ENCODE measurements at regions not wholly inside any gene's neighbourhood (a gene's known extent, or its start where the extent isn't known, plus 50 kb on each side); places are given as distances from the start of the nearest gene placed in this dataset.

GRCh38 chr16:17847234-17847795 is 376.6 kb upstream of the XYLT1 start:
- no peaks in the 10 kb centered on the region for H3K36me3 ChIP-seq (ENCODE audit: control insufficient read depth, insufficient read depth, low read length)
- no peak overlapping the region for H3K27ac ChIP-seq (ENCODE audit: low read length)
- H3K9me3 ChIP-seq (ENCODE audit: control insufficient read depth, insufficient read depth, low read length), result no peaks in the 10 kb centered on the region
- H3K4me3 ChIP-seq (ENCODE audit: low read length), result no peak overlapping the region
- no peaks in the 10 kb centered on the region for H3K4me1 ChIP-seq (ENCODE audit: control insufficient read depth, insufficient read depth, low read length)
- WGBS (ENCODE audit: insufficient coverage, insufficient read length), result no CpG with 5 or more reads among the region's 6 CpGs
- H3K27me3 ChIP-seq (ENCODE audit: control insufficient read depth, insufficient read depth, low read length), result no peaks in the 10 kb centered on the region
- DNase-seq (ENCODE audit: low read depth, low spot score), result no peak

GRCh38 chr16:17846030-17846429 is 375.3 kb upstream of the XYLT1 start:
- no peak for DNase-seq (ENCODE audit: low read depth, low spot score)
- Histone ChIP-seq H3K4me3 (ENCODE audit: low read length) (no peak overlapping the region), H3K4me1 (ENCODE audit: control insufficient read depth, insufficient read depth, low read length) (no peaks in the 10 kb centered on the region), H3K27ac (ENCODE audit: low read length) (no peak overlapping the region), H3K9me3 (ENCODE audit: control insufficient read depth, insufficient read depth, low read length) (no peaks in the 10 kb centered on the region), H3K36me3 (ENCODE audit: control insufficient read depth, insufficient read depth, low read length) (no peaks in the 10 kb centered on the region), H3K27me3 (ENCODE audit: control insufficient read depth, insufficient read depth, low read length) (no peaks in the 10 kb centered on the region)
- WGBS (ENCODE audit: insufficient coverage, insufficient read length), result no CpG with 5 or more reads among the region's 6 CpGs

GRCh38 chr16:17845031-17845430 is 374.3 kb upstream of the XYLT1 start:
- H3K4me1 ChIP-seq (ENCODE audit: control insufficient read depth, insufficient read depth, low read length), result no peaks in the 10 kb centered on the region
- WGBS (ENCODE audit: insufficient coverage, insufficient read length), result no CpG with 5 or more reads among the region's 10 CpGs

DNA sequence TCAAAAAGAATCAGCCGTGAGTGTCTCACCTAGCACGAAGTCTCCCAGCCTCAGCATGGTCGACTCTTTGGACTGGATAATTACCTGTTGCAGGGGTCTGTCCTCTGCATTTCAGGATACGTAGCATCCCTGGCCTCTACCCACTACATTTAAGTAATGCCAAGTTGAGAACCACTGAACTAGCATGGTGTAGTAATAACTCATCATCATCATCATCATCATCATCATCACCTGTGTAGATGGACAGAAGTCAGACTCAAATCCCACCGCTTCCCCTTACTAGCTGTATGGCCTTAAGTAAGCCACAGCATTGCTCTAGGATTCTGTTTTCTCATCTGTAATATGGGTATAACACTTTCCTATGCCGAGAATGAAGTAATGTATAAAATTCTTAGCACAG is 373.1 kb upstream of the XYLT1 start:
- Histone ChIP-seq H3K27me3 (ENCODE audit: control insufficient read depth, insufficient read depth, low read length) (no peaks in the 10 kb centered on the region), H3K36me3 (ENCODE audit: control insufficient read depth, insufficient read depth, low read length) (no peaks in the 10 kb centered on the region), H3K9me3 (ENCODE audit: control insufficient read depth, insufficient read depth, low read length) (no peaks in the 10 kb centered on the region), H3K4me1 (ENCODE audit: control insufficient read depth, insufficient read depth, low read length) (0 out of 2 replicates have a peak, but pooled peaks cover 2% of the 10 kb centered on the region), H3K27ac (ENCODE audit: low read length) (no peak overlapping the region), H3K4me3 (ENCODE audit: low read length) (no peak overlapping the region)
- no peak for DNase-seq (ENCODE audit: low read depth, low spot score)
- no CpG with 5 or more reads among the region's 6 CpGs for WGBS (ENCODE audit: insufficient coverage, insufficient read length)

More at GRCh38 chr16:17845031-17845430, 374.3 kb upstream of the XYLT1 start:
- Histone ChIP-seq H3K9me3 (ENCODE audit: control insufficient read depth, insufficient read depth, low read length) (no peaks in the 10 kb centered on the region), H3K36me3 (ENCODE audit: control insufficient read depth, insufficient read depth, low read length) (no peaks in the 10 kb centered on the region), H3K4me3 (ENCODE audit: low read length) (no peak overlapping the region), H3K27ac (ENCODE audit: low read length) (no peak overlapping the region), H3K27me3 (ENCODE audit: control insufficient read depth, insufficient read depth, low read length) (no peaks in the 10 kb centered on the region)
- DNase-seq (ENCODE audit: low read depth, low spot score), result no peak

DNA sequence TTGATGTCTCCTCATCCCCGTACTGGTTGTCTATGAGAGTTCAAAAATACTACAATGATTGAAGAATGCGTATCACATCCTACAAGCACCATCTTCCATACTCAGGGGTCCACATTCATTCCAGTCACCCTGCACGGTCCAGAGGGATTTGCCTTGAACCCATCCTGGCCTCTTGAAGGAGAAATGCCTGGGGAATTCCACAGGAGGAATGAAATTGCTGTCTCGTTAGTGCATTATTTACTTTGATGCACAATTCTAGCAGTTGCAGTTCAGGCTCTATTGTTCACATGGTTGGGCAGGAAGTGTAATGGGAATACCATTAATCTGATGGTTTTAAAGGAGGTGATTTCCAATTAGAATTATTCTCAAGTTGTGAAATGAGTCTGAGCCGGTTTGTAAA is 369.1 kb upstream of the XYLT1 start:
- WGBS (ENCODE audit: insufficient coverage, insufficient read length), result no CpG with 5 or more reads among the region's 5 CpGs
- Histone ChIP-seq H3K4me3 (ENCODE audit: low read length) (no peak overlapping the region), H3K27ac (ENCODE audit: low read length) (no peak overlapping the region), H3K4me1 (ENCODE audit: control insufficient read depth, insufficient read depth, low read length) (peaks cover 5% of the 10 kb centered on the region; the same call in 1 of the 2 replicates), H3K27me3 (ENCODE audit: control insufficient read depth, insufficient read depth, low read length) (no peaks in the 10 kb centered on the region), H3K9me3 (ENCODE audit: control insufficient read depth, insufficient read depth, low read length) (no peaks in the 10 kb centered on the region), H3K36me3 (ENCODE audit: control insufficient read depth, insufficient read depth, low read length) (no peaks in the 10 kb centered on the region)
- no peak for DNase-seq (ENCODE audit: low read depth, low spot score)

- no peaks in the 10 kb centered on the region for H3K27me3 ChIP-seq (ENCODE audit: control insufficient read depth, insufficient read depth, low read length)
- H3K9me3 ChIP-seq (ENCODE audit: control insufficient read depth, insufficient read depth, low read length), result no peaks in the 10 kb centered on the region
- H3K36me3 ChIP-seq (ENCODE audit: control insufficient read depth, insufficient read depth, low read length), result no peaks in the 10 kb centered on the region
- peaks cover 5% of the 10 kb centered on the region; the same call in 1 of the 2 replicates for H3K4me1 ChIP-seq (ENCODE audit: control insufficient read depth, insufficient read depth, low read length)
- DNase-seq (ENCODE audit: low read depth, low spot score), result no peak
- H3K4me3 ChIP-seq (ENCODE audit: low read length), result no peak overlapping the region
- no peak overlapping the region for H3K27ac ChIP-seq (ENCODE audit: low read length)
- whole genome bisulfite sequencing (ENCODE audit: insufficient coverage, insufficient read length), result no CpG with 5 or more reads among the region's 9 CpGs
These were observed 368.5 kb upstream of the XYLT1 start for GRCh38 chr16:17839272-17839671.

- DNase-seq (ENCODE audit: low read depth, low spot score), result peak; percentile 68
- no CpG with 5 or more reads among the region's 12 CpGs for WGBS (ENCODE audit: insufficient coverage, insufficient read length)
These were observed 366.3 kb upstream of the XYLT1 start for GRCh38 chr16:17836868-17837602.

GRCh38 chr16:17835118-17835876 is 364.5 kb upstream of the XYLT1 start:
- H3K27ac ChIP-seq (ENCODE audit: low read length), result no peak overlapping the region
- WGBS (ENCODE audit: insufficient coverage, insufficient read length), result no CpG with 5 or more reads among the region's 4 CpGs
- H3K4me1 ChIP-seq (ENCODE audit: control insufficient read depth, insufficient read depth, low read length), result peaks cover 5% of the 10 kb centered on the region; the same call in 1 of the 2 replicates
- no peak for DNase-seq (ENCODE audit: low read depth, low spot score)
- no peaks in the 10 kb centered on the region for H3K27me3 ChIP-seq (ENCODE audit: control insufficient read depth, insufficient read depth, low read length)
- H3K4me3 ChIP-seq (ENCODE audit: low read length), result no peak overlapping the region
- H3K36me3 ChIP-seq (ENCODE audit: control insufficient read depth, insufficient read depth, low read length), result no peaks in the 10 kb centered on the region
- H3K9me3 ChIP-seq (ENCODE audit: control insufficient read depth, insufficient read depth, low read length), result no peaks in the 10 kb centered on the region

More at GRCh38 chr16:17836868-17837602, 366.3 kb upstream of the XYLT1 start:
- peaks cover 5% of the 10 kb centered on the region; the same call in 1 of the 2 replicates for H3K4me1 ChIP-seq (ENCODE audit: control insufficient read depth, insufficient read depth, low read length)
- H3K27me3 ChIP-seq (ENCODE audit: control insufficient read depth, insufficient read depth, low read length), result no peaks in the 10 kb centered on the region
- no peak overlapping the region for H3K27ac ChIP-seq (ENCODE audit: low read length)
- H3K4me3 ChIP-seq (ENCODE audit: low read length), result no peak overlapping the region
- H3K9me3 ChIP-seq (ENCODE audit: control insufficient read depth, insufficient read depth, low read length), result no peaks in the 10 kb centered on the region
- no peaks in the 10 kb centered on the region for H3K36me3 ChIP-seq (ENCODE audit: control insufficient read depth, insufficient read depth, low read length)

DNA sequence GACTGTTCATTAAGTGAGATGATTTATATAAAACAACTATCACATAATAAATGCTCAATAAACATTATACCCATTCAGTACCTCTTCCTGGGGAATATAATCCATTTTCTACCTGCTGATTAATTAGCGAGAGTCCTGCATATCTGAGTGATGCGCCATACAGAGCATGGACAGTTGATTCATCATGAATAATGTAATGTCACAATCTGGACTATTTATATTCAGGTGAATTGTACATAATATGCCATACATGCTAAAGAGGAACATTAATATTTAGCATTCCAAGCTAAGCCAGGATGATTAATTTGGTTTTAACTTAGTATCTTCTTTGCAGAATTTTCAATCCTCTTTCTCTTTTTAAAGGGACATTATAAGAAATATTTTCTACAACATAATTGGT is 362.0 kb upstream of the XYLT1 start:
- DNase-seq (ENCODE audit: low read depth, low spot score), result no peak
- H3K9me3 ChIP-seq (ENCODE audit: control insufficient read depth, insufficient read depth, low read length), result no peaks in the 10 kb centered on the region
- no peaks in the 10 kb centered on the region for H3K36me3 ChIP-seq (ENCODE audit: control insufficient read depth, insufficient read depth, low read length)
- no peaks in the 10 kb centered on the region; the same call in 1 of the 2 replicates for H3K27me3 ChIP-seq (ENCODE audit: control insufficient read depth, insufficient read depth, low read length)
- H3K27ac ChIP-seq (ENCODE audit: low read length), result no peak overlapping the region
- H3K4me3 ChIP-seq (ENCODE audit: low read length), result no peak overlapping the region
- WGBS (ENCODE audit: insufficient coverage, insufficient read length), result no CpG with 5 or more reads among the region's 2 CpGs
- H3K4me1 ChIP-seq (ENCODE audit: control insufficient read depth, insufficient read depth, low read length), result peaks cover 3% of the 10 kb centered on the region; the same call in 1 of the 2 replicates

- no CpG with 5 or more reads among the region's 5 CpGs for WGBS (ENCODE audit: insufficient coverage, insufficient read length)
- DNase-seq (ENCODE audit: low read depth, low spot score), result no peak
These were observed 360.6 kb upstream of the XYLT1 start for GRCh38 chr16:17831330-17831729.

More at GRCh38 chr16:17831330-17831729, 360.6 kb upstream of the XYLT1 start:
- Histone ChIP-seq H3K9me3 (ENCODE audit: control insufficient read depth, insufficient read depth, low read length) (no peaks in the 10 kb centered on the region), H3K27ac (ENCODE audit: low read length) (no peak overlapping the region), H3K4me3 (ENCODE audit: low read length) (no peak overlapping the region), H3K4me1 (ENCODE audit: control insufficient read depth, insufficient read depth, low read length) (no peaks in the 10 kb centered on the region), H3K27me3 (ENCODE audit: control insufficient read depth, insufficient read depth, low read length) (no peaks in the 10 kb centered on the region; the same call in 1 of the 2 replicates), H3K36me3 (ENCODE audit: control insufficient read depth, insufficient read depth, low read length) (no peaks in the 10 kb centered on the region)
